ENCODE measurements at regions not wholly inside any gene's neighbourhood (a gene's known extent, or its start where the extent isn't known, plus 50 kb on each side); places are given as distances from the start of the nearest gene placed in this dataset.

DNA sequence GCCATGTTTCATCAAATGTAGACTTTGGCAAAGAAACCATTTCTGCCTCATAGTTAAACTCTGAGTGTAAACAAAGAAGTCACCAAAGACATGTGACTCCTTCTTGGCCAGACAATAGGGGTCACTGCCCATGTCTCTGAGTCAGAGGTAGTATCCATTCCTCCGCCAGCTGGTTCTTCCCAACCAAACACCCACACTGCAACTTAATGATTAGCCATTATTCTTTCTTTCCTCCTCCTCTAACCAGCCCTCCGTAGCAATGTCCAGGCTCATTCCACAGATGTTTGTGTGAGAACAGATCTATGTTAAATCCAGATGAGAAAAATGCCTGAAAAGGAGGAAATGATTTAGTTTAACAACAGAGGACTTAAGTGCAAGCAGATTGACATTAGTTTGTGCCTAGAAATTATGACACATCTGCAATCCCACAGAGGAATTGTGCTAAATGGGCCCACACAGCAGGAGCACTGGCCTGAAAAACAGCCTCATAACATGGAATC, 127.9 kb upstream of the SH3BP4 start:
- TF ChIP-seq GABPB1 (CRISPR knock-in tag; IDR thresholded peaks at IDR 0.05) (no peak), FOXJ3 (CRISPR knock-in tag; IDR thresholded peaks at IDR 0.05; ENCODE audit: borderline replicate concordance) (no peak), MAX (CRISPR knock-in tag; IDR thresholded peaks at IDR 0.05) (no peak), CREM (CRISPR knock-in tag; IDR thresholded peaks at IDR 0.05) (no peak), ZNF416 (CRISPR knock-in tag; IDR thresholded peaks at IDR 0.05) (no peak), TEAD4 (CRISPR knock-in tag; IDR thresholded peaks at IDR 0.05) (no peak), EMX1 (CRISPR knock-in tag; IDR thresholded peaks at IDR 0.05) (no peak)
- TF ChIP-seq, protein P1, sequence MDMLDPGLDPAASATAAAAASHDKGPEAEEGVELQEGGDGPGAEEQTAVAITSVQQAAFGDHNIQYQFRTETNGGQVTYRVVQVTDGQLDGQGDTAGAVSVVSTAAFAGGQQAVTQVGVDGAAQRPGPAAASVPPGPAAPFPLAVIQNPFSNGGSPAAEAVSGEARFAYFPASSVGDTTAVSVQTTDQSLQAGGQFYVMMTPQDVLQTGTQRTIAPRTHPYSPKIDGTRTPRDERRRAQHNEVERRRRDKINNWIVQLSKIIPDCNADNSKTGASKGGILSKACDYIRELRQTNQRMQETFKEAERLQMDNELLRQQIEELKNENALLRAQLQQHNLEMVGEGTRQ (CRISPR knock-in tag; IDR thresholded peaks at IDR 0.05) = no peak
- TF ChIP-seq, protein P2, sequence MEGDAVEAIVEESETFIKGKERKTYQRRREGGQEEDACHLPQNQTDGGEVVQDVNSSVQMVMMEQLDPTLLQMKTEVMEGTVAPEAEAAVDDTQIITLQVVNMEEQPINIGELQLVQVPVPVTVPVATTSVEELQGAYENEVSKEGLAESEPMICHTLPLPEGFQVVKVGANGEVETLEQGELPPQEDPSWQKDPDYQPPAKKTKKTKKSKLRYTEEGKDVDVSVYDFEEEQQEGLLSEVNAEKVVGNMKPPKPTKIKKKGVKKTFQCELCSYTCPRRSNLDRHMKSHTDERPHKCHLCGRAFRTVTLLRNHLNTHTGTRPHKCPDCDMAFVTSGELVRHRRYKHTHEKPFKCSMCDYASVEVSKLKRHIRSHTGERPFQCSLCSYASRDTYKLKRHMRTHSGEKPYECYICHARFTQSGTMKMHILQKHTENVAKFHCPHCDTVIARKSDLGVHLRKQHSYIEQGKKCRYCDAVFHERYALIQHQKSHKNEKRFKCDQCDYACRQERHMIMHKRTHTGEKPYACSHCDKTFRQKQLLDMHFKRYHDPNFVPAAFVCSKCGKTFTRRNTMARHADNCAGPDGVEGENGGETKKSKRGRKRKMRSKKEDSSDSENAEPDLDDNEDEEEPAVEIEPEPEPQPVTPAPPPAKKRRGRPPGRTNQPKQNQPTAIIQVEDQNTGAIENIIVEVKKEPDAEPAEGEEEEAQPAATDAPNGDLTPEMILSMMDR (IDR thresholded peaks at IDR 0.05) = no peak
- TF ChIP-seq, protein P3, sequence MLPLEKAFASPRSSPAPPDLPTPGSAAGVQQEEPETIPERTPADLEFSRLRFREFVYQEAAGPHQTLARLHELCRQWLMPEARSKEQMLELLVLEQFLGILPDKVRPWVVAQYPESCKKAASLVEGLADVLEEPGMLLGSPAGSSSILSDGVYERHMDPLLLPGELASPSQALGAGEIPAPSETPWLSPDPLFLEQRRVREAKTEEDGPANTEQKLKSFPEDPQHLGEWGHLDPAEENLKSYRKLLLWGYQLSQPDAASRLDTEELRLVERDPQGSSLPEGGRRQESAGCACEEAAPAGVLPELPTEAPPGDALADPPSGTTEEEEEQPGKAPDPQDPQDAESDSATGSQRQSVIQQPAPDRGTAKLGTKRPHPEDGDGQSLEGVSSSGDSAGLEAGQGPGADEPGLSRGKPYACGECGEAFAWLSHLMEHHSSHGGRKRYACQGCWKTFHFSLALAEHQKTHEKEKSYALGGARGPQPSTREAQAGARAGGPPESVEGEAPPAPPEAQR (CRISPR knock-in tag; IDR thresholded peaks at IDR 0.05) = no peak

All from WTC11 (cell line).